Right lobe of liver (tissue), 4 donors: ENCODE measurements at regions not wholly inside any gene's neighbourhood (a gene's known extent, or its start where the extent isn't known, plus 50 kb on each side); places are given as distances from the start of the nearest gene placed in this dataset.

Experiments used
- POLR2A ChIP-seq: fragments of 450-650 bp; IDR thresholded peaks from one replicate; pipeline ENCODE4 v1.6.1; 2017; ENCODE audit warnings: antibody characterized with exemption, mild to moderate bottlenecking
- TF ChIP-seq, protein P1 (sequence below), 4 donors: fragments of 200-600 bp in 3 of 4; fragments of 450-650 bp in 1 of 4; IDR thresholded peaks; one replicate each; pipeline versions ENCODE4 v1.5.1 to v1.8.0; 2016 to 2022; ENCODE audit warnings: antibody characterized with exemption in 4 of 4, mild to moderate bottlenecking in 2 of 4
- donor health status: DM: no; HTN: no; CAD: no.
- donor health status: DM: no; HTN: no; CAD: no.
- donor health status: DM: no; HTN: yes; CAD: no.

DNA sequence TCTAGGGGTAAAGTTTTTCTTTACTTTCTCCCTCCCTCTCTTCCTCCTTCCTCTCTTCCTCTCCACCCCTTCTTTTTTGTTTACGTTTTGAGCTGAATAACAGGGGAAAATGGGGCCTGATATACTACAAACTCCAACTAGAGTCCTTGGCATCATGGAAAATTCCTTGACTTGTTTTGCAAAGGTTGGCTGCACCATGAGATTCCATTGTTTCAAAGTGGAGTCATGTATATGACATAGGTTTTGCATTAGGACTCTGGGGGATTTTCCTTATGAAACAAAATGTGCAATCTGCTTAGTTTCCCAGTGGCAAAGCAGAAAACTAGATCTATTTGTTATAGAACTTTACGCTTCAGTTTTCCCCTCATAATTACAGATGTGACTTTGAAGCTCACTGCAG, 233.5 kb upstream of the PGRMC2 start:
- TF ChIP-seq, protein P1, sequence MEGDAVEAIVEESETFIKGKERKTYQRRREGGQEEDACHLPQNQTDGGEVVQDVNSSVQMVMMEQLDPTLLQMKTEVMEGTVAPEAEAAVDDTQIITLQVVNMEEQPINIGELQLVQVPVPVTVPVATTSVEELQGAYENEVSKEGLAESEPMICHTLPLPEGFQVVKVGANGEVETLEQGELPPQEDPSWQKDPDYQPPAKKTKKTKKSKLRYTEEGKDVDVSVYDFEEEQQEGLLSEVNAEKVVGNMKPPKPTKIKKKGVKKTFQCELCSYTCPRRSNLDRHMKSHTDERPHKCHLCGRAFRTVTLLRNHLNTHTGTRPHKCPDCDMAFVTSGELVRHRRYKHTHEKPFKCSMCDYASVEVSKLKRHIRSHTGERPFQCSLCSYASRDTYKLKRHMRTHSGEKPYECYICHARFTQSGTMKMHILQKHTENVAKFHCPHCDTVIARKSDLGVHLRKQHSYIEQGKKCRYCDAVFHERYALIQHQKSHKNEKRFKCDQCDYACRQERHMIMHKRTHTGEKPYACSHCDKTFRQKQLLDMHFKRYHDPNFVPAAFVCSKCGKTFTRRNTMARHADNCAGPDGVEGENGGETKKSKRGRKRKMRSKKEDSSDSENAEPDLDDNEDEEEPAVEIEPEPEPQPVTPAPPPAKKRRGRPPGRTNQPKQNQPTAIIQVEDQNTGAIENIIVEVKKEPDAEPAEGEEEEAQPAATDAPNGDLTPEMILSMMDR (IDR thresholded peaks at IDR 0.05), result no peak
- TF ChIP-seq POLR2A, result no peak
